GM15510 (cell line): ENCODE measurements at regions not wholly inside any gene's neighbourhood (a gene's known extent, or its start where the extent isn't known, plus 50 kb on each side); places are given as distances from the start of the nearest gene placed in this dataset.

Source experiments
- POLR2A ChIP-seq: IDR thresholded peaks from 3 replicates; pipeline ENCODE4 v1.6.1; 2011; ENCODE audit warnings: borderline replicate concordance; ENCODE audit not compliant: insufficient read length; ENCODE audit errors: extremely low read depth

DNA sequence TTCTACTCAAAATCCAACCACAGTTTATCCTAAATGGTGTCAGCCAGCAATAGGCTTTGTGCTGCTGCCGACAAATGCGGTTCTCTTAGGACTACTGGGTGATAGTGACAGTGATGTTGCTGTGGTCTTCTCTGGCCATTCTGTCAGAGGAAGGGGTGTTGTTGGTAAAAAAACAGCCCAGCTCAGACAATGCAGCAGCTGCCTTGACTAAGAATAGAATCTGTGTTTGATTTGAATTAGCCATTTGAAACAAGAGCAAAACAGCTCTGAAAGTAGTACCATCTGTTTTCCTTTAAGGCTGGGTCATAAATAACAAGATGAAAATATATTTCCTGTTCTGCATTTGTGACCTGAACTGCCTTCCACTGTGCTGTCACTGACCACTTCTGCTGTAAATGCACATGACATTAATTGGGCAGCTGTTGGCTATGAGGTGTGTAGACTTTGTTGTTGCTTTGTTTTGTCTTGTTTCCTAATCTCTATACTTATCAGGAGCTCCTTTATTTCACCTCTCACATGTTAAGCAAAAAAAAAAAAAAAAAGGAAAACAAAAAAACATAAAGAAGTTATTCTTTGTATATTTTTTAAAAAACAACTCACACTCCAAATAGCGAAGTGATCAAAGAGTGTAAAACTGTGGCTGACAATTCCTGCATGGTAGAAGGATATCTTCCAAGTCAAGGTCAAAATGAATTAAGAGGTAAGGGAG is 497.8 kb upstream of the ARID1B start:
- TF ChIP-seq POLR2A: no peak

DNA sequence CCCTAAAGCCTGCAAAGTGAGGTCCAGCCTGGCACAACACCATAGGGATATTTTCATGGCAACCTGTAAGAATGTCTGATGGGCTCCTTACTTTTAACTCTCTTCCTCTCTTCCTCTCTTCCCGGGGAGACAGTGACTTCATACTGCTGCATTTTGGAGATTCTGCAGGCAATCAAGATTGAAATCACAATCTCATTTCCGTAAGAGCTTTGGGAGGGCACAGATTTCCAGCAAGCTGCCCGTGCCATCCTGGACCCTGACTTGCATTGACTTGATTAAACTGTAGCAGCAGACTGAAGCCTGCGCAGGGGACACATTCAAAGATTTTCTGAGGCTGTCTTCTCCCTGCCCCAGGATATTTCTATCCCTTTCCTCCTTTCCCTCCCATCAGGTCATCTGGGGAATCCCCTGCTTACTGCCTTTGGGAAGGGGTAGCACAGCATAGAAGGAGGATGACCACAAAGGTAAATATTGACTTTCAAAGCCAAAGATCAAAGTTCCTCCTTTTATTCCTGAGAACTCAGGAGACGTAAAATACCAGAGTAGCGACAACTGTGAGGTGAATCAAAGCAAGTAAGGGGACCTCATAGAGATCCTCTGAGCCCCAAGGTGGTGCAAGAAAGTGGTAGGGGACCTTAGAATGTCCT is 504.0 kb upstream of the ARID1B start:
- no peak for TF ChIP-seq POLR2A

DNA sequence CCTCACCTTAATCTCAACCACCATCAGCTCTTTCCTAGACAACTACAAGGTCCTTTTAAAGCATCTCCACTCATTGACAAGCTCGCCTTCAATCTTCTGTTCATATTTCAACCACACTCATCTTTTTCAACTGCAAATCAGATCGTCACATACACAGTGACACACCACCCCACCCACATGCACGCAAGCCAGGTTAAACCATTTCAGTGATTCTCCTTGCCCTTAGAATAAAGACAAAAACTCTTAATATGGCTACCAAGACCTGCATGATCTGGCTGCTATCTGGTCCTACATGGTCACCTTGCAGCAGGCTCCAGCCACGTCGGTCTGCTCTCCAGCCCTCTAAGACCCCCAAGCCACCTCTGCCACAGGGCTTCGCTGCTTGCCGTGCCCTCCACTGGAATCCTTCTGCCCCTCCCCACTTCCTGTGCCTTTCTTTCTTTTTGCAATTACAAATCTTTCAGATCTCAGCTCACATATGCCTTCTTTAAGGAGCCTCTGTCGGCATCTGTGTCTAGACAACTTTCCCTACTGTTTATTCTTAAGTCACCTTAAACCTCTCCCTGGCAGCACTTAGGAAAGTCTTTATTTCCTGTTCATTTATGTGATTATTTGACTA is 507.3 kb upstream of the ARID1B start:
- TF ChIP-seq POLR2A: no peak

DNA sequence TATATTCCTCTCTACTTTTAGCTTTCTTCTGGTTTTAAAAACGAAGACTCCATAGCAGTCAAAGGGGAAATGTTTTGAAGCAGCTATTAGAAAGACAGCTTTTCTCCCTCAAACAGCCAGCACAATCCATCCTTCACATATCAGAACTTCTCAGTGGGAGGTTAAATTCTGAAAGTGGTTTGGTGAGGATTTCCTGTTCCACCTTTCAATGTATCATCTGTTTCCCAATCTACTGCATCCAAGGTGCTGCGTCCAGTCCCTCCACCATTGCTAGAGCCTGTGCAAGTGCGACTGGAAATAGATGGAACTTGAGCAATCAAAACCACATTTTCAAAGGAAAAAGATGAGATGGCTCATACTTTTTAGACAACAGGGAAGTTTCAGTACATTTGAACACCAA is 508.3 kb upstream of the ARID1B start:
- no peak for TF ChIP-seq POLR2A

DNA sequence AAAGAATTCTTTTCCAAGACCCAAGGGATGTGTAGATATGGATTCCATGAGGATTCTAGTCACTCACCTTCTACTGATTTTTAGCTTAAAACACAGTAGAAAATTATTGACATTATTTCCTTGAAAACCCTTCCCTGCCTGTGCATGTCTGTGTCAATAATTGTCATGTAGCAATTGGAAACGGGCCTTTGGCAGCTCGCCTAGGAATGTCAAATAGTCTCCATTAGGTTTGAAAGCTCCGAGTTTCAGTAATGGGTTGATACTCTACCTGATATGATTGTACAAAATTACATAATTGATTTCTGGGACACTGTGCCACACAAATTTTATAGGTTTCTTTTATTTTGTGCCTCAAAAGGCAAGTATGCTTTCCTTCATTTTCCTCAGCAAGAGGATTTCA is 515.2 kb upstream of the ARID1B start:
- no peak for TF ChIP-seq POLR2A

DNA sequence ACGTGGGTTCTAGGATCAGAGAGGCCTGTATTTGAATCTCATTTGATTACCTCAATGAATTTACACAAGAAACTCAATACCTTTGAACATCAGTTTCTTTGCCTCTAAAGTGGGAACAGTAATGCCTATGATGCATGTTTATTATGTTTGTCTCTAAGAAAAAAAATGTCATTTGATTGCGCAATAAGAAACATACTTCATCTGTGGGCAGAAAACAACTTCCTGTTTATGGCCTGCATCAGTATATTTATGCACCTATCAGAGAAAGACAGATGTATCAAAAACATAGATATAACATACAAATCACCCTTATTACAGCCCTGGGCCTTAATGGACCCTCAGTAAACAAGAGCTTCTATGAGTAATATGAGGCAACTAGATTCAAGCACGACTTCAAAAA is 516.4 kb upstream of the ARID1B start:
- no peak for TF ChIP-seq POLR2A

DNA sequence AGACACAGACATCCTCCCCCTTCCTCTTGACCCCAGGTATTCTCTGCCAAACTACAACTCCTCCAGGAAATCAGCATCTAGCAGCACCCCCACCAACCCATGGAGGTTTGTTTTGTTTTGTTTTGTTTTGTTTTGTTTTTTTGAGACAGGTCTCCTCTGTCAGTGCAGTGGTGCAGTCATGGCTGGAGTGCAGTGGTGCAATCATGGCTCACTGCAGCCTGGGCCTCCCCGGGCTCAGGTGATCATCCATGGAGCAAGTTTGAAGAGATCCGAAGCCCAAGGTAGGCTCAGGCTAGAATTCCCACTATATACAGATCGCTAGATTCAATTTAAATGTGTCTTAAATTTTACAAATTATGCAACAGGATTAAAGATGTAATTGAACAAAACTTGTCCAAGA is 518.2 kb upstream of the ARID1B start:
- no peak for TF ChIP-seq POLR2A

DNA sequence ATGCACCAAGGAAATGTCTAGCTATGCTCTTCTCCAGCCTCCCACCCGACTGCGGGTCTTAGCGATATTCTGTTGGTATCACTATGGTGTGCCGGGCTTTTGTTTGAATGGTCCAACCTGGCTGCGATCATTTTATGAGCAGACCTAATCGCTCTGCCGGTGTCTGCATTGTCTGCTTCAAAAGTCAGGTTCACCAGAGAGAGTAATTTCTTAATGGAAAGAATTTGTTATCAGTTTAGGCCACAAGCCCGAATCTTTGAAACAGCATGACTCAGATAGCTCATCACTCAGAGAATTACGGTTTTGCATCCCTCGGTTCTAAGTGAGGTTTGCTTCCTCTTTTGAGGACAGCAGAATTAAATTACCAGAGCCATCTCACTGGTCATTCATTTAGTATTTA is 521.0 kb upstream of the ARID1B start:
- no peak for TF ChIP-seq POLR2A

DNA sequence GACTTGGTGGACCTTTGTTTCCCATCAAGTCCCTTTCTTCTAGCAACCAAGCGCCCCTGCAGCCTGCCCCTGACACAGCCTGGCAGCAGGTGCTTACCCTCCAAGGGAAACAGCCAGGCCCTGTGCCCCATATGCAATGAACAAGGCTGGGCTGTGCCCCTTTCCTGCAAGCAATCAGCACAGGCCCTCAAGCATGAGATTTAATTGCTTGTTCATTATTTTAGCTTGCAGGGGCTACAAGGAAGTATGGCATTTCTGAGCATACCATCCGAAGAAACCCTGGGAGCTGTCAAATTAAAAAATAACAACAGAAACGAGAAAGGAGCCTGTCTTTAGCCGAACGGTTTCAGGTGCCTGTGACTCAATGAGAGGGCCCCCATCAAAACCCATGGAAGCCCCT is 522.9 kb upstream of the ARID1B start:
- TF ChIP-seq POLR2A: no peak

DNA sequence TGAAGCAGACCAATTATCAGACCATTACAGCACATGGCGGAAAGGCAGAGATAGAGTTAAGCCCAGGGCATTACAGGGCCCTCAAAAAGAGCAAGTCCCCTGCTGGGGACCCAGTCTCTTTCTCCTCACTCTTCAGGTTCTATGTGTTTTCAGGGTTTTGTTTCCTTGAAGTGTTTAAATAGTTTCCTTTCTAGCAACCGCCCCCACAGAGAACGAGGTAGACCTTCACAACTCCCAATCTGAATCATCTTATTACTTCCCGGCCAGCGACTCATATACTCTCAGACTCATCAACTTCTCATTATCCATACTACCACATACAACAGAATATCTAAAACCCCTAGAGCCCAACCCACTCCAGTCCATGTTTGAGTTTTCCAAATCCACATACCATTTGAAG is 526.6 kb upstream of the ARID1B start:
- no peak for TF ChIP-seq POLR2A

DNA sequence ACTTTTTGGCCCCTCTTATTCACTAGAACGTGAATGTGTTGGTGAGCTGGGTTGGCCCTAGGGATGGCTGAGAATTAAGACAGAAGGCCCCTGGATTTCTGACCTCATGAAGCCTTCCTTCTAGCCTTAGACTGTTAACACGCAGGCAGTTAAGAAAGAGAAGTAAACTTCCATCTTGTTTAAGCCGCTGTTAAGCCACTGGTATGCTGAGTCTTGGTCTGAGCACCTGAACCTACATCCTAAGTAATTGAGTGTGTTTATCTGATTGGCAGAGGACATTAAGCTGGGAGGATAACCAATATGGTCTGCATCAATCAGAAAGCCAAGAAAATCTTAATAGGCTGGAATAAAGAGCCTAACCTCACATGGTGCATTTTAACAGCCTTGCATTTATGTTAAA is 535.0 kb upstream of the ARID1B start:
- no peak for TF ChIP-seq POLR2A

DNA sequence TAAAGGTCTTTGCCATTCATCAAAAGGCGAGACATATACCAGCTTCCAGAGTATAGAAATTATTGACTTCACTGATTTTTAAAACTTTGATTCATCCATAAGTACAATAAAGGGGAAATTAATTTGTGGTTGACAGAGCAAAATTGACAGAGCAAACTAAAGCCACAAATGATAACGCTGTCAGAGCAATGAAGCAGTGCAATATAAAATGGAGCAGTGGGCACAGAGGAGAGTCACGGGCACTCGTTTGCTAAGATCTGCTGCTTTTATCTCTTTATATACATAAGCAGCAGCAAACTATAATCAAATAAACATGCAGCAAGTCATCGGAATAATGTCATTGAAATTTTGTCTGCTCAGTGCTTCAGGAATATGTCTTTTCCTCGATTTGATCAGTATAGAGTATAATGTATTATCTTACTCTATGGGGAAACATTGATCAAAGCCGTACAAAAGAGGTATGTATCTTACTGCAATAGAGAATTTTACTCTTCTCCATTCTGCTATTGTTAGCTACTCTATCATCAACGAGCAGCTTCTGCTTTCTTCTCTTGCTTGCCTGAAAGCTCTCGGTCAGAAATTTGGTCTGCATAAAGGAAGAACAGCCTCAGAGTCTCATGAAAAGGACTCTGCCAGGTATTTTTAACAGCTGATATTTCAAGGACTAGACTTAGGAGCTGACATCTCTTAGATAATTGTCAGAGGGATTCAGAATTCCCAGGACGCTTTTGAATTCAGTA is 546.0 kb upstream of the ARID1B start:
- TF ChIP-seq POLR2A: no peak

DNA sequence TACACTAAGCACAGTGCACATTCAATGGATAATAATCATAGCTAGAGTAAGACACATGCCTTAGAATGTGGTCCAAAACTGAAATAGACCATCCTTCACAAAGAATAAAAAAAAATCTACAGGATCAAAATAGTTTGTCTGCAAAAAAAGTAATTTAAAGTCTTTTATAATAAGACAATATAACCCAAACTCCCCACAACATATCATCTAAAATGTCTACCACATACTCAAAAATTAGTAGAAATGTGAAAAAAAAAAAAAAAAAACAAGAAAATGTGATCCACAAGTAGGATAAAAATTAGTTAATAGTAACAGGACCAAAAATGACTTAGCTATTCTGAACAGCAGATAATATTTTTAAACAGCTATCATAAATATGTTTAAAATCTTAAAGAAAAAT is 557.2 kb upstream of the ARID1B start:
- TF ChIP-seq POLR2A: no peak

DNA sequence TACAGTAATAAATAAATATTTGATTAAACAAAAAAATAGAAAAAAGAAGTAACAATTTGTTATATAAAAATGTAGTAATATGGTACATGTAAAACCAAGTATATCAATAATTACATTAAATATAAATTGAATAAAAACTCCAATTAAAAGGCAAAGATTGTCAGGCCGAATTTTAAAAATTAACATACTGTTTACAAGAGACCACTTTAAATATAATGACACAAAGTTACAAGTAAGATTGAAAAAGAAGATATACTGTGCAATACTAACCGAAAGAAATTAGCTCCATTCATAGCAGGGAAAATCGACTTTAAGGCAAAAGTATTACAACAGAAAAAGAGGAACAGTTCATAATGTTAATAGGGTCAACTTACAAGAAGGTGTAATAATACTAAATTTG is 571.5 kb upstream of the ARID1B start:
- no peak for TF ChIP-seq POLR2A

DNA sequence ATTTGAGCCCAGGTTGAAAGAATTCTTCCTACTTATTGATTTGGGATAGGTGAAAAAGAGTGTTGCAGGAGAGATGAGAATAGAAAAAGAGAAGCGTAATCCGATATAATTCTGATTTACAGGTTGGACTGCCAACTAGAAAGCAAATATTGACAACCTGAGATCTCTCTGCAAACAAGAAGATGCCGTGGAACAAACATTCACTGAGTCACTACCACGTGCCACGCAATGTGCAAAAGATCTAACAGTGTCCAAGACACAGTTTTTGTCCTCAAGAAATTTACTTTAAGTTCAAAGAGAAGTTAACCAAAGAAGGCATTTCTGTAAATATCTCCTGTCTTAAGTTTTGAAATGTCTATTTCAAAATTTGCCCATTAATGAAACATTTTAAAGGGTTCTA is 578.0 kb upstream of the ARID1B start:
- TF ChIP-seq POLR2A: no peak
